Adipocyte (in vitro differentiated cells): ENCODE measurements at regions not wholly inside any gene's neighbourhood (a gene's known extent, or its start where the extent isn't known, plus 50 kb on each side); places are given as distances from the start of the nearest gene placed in this dataset.
A peak's percentile ranks its signal among the peaks of the same experiment; 100 is the strongest.

ENCODE experiments used
- DNase-seq: peaks from one replicate; pipeline ENCODE4 v3.0.0-alpha.2; 2015; ENCODE audit warnings: low read depth
- H3K27me3 ChIP-seq: replicated peaks from 2 replicates; pipeline ENCODE4 v1.7.0; 2013; ENCODE audit warnings: mild to moderate bottlenecking, low read length, moderate library complexity; ENCODE audit not compliant: control insufficient read depth, insufficient read depth
- H3K36me3 ChIP-seq: 2 replicates; pipeline ENCODE4 v1.7.0; 2013; ENCODE audit warnings: low read length, mild to moderate bottlenecking, moderate library complexity; ENCODE audit not compliant: control insufficient read depth, insufficient read depth, severe bottlenecking
- H3K4me1 ChIP-seq: 2 replicates; pipeline ENCODE4 v1.7.0; 2013; ENCODE audit warnings: mild to moderate bottlenecking, low read length, moderate library complexity; ENCODE audit not compliant: control insufficient read depth, insufficient read depth
- H3K4me3 ChIP-seq: 2 replicates; pipeline ENCODE4 v1.7.0; 2013; ENCODE audit warnings: mild to moderate bottlenecking, low read length, moderate library complexity
- H3K9ac ChIP-seq: 2 replicates; pipeline ENCODE4 v1.7.0; 2013; ENCODE audit warnings: mild to moderate bottlenecking, low read length, moderate library complexity
- H3K9me3 ChIP-seq: 2 replicates; pipeline ENCODE4 v1.7.0; 2013; ENCODE audit warnings: mild to moderate bottlenecking, low read length, moderate library complexity; ENCODE audit not compliant: control insufficient read depth

DNA sequence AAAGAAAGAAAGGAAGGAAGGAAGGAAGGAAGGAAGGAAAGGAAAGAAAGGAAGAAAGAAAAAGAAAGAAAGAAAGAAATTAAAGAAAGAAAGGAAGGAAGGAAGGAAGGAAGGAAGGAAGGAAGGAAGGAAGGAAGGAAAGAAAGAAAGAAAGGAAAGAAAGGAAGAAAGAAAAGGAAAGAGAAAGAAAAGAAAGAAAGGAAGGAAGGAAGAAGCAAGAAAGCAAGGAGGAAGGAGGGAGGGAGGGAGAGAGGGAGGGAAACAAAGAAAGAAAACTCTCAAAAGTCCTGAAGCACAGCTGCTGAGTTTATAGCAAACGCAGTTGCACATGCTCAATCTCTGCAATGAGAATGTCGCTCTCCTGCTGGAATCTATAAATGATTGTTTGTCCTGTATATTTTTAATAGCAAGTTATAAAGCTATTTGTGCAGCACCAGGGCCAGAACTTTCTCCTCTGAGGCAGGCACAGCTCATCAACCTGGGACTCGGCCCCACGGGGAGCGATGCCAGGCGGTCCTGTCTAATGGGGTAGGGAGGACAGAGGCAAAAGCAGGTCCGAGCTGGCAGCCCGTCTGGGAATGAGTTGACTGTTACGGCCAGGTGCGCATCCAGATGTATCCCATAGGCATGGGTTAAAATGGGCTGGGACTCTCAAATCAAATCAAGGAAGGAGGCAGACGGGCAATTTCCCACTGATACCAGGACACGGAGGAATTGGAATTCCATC lies 118.0 kb upstream of the PFKP start:
- no peaks in the 10 kb centered on the region for H3K36me3 ChIP-seq
- no peak overlapping the region for H3K4me3 ChIP-seq

DNA sequence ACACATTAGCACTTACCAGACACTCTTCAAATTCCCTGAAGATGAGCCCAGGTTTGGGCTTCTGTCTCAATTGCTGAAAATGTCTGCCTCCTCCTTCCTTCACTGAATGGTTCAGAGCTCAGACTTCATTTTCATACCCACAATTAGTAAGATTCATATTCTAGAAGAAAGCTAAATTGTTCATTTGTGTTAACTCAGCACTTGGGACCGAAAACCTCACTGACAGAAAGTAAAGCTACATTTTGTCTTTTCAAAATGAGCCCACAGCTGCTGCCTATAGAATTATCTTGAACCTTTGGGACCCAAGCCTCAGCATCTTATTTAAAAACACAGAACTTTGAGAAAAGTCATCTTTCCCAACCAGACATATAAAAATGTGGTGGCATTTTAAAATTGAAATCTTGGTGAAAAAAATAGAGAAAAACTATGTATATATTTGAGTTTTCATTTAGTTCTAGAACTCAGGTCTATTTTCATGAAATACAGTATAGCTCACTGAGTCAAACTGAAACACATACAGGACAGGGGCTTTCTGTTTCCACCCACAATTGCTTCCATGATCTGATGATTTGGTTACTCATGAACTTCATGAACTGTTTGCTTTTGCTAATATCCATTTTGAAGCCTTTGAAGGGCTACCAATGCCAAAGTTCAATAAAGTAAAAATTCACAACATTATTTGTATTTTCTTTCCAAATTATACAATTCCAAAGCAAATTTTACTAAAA lies 119.1 kb upstream of the PFKP start:
- no peak overlapping the region for H3K9ac ChIP-seq
- peaks cover 41% of the 10 kb centered on the region for H3K27me3 ChIP-seq
- no peaks in the 10 kb centered on the region for H3K4me1 ChIP-seq
- DNase-seq: no peak
- no peak overlapping the region for H3K4me3 ChIP-seq
- no peaks in the 10 kb centered on the region for H3K9me3 ChIP-seq
- H3K36me3 ChIP-seq: no peaks in the 10 kb centered on the region

More for the DNA sequence above, 118.0 kb upstream of the PFKP start:
- H3K4me1 ChIP-seq: no peaks in the 10 kb centered on the region
- H3K9me3 ChIP-seq: no peaks in the 10 kb centered on the region
- DNase-seq: no peak
- no peak overlapping the region for H3K9ac ChIP-seq
- H3K27me3 ChIP-seq: peaks cover 31% of the 10 kb centered on the region

DNA sequence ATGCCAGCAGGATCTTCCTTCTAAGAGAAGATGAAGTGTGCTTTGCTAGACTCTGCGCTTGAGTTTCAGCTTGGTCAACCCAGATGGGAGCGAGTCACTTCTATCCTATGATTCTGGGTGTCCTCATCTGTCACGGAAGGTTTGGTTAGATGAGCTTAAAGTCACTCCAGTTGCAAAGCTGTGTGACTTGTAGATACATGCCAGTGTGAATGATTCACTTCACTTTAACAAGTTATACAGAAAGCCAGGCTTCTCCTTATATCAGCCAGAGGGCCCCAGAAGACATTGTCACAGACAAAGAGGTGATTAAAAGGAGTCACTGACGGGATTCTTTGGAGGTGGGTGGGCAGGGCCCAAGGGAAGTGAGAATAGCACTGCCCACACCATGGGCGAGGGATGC lies 122.6 kb upstream of the PFKP start:
- no peak for DNase-seq
- H3K4me1 ChIP-seq: no peaks in the 10 kb centered on the region

DNA sequence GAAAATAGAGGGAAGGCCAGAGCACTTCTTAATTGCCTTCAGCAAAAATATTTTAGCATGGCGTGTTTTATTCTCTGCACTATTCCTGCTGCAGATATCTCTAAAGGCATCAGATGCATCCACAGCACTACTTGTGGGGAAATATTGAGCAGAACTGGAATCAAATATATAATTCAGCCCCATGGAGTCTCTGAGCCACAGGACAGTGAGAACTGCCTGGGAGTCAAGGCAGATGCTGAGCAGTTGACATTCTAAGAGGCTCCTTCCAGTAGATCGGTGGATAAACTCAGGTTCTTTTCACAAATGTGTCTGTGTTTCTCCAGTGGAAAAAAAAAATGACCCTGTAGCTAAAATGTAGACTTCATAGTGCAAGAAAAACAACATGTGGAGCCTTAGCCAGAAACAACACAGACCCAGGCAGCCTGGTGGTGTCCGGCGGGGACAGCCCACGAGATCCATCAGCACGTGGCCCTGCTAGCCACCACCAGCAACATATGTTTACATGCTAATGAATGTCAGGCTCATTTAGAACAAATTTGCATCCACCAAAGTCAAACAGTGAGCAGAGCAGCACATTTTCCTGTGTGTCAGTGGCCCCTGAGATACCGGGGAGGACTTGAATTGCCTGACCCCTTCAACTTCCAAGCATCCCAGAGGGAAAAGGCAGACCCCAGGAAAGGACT lies 123.3 kb upstream of the PFKP start:
- Histone ChIP-seq H3K36me3 (no peaks in the 10 kb centered on the region), H3K9ac (no peak overlapping the region), H3K4me1 (no peaks in the 10 kb centered on the region), H3K9me3 (no peaks in the 10 kb centered on the region), H3K4me3 (no peak overlapping the region), H3K27me3 (peaks cover 54% of the 10 kb centered on the region)
- DNase-seq: no peak

More for the DNA sequence above, 122.6 kb upstream of the PFKP start:
- Histone ChIP-seq H3K27me3 (peaks cover 53% of the 10 kb centered on the region), H3K9me3 (no peaks in the 10 kb centered on the region), H3K4me3 (no peak overlapping the region), H3K9ac (no peak overlapping the region), H3K36me3 (no peaks in the 10 kb centered on the region)

DNA sequence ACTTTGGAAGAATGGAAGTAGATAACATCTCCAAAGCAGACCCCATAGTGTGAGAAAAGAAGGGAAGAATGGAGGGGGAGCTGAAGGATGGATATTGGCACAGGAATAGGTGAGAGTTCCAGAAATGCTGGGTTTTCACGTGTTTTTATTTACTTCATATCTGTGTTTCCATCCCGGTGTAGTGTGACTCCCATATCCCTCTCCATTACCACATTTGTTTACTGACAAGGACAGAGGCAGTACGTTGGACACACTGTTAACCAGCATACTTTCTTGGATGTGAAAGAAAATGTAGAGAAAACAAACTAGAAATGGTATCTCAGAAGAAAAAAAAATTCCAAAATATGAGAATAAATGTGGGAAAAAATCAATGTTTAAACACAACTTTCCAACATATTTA lies 124.4 kb upstream of the PFKP start:
- H3K9ac ChIP-seq: no peak overlapping the region
- H3K4me3 ChIP-seq: no peak overlapping the region
- no peaks in the 10 kb centered on the region for H3K36me3 ChIP-seq
- no peaks in the 10 kb centered on the region for H3K4me1 ChIP-seq
- DNase-seq: no peak
- H3K27me3 ChIP-seq: peaks cover 52% of the 10 kb centered on the region
- no peaks in the 10 kb centered on the region for H3K9me3 ChIP-seq

DNA sequence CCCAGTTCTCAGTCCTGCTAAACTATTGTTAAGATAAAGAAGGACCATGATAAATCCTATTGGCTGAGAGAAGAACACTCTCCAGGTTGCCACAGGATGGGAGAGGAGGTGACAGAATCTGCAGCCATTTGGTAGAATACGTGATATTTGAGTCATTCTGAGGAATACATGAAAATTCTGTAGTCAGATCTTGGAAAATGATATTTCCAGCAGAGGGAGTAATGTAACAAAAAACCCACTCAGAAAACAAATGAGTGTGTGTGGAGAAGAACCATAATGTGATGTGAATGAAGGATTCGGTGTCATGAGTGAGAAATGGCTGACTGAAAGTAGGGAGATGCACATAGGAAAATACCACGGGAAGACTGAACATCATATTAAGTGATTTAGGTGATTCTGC lies 128.5 kb upstream of the PFKP start:
- no peaks in the 10 kb centered on the region for H3K4me1 ChIP-seq
- no peaks in the 10 kb centered on the region for H3K36me3 ChIP-seq
- peaks cover 50% of the 10 kb centered on the region for H3K27me3 ChIP-seq
- DNase-seq: peak; percentile 57
- no peaks in the 10 kb centered on the region for H3K9me3 ChIP-seq
- H3K9ac ChIP-seq: no peak overlapping the region
- H3K4me3 ChIP-seq: no peak overlapping the region

DNA sequence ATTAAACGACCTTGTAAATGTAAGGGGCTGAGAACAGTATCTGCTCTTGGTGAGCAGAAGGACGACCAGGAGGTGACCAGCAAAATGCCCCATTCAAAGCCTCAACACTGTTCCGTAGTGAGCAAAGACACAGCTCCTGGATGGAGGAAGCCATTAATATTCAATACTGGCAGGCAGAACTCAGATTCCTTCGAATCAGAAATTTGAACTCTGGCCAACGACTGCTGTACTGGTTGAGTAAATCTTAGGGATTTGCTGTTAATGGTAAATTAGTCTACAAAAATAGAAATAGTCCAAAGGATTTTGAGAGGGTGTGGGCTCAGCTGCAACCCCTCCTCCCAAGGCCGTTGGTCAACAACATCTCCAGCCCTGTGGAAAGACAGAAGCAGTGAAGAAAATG lies 130.5 kb upstream of the PFKP start:
- Histone ChIP-seq H3K27me3 (peaks cover 48% of the 10 kb centered on the region), H3K9ac (no peak overlapping the region), H3K4me1 (no peaks in the 10 kb centered on the region), H3K36me3 (no peaks in the 10 kb centered on the region), H3K9me3 (no peaks in the 10 kb centered on the region), H3K4me3 (no peak overlapping the region)
- peak; percentile 15 for DNase-seq

DNA sequence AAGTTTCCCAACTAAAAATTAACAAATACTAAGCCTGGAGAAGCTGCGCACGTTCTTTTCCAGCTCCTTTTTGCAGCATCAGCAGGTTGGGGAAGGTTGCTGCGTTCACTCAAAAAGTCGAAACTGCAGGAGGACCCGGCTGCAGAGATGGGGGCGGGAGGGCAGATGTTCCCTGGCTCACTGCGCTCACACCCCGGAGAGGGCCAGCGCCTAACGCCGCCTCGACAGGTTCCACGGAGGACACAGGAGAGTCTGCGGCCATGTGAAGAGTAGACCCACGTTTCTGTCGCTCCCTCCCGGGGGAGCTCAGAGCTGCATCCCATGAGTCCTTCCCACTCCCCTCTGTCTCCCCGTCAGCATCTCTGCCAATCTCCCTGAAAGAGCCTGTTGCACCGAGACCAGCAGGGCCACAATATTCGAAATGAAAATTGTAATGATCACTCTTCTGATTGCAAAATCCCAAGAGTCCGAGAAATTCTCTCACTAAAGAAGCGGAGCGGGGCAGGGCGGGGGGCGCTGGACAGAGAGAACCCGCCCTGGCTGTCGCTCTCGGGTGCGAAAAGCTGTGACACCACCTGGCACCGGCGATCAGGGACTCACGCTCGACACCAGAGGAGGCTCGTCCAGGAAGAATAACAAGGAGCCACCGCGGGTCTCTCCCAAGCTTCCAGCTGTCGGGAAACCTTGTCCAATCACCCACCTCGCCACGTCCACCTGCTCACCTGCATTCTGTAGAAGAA lies 131.5 kb upstream of the PFKP start:
- no peak overlapping the region for H3K4me3 ChIP-seq
- no peaks in the 10 kb centered on the region for H3K9me3 ChIP-seq
- DNase-seq: no peak
- H3K27me3 ChIP-seq: peaks cover 54% of the 10 kb centered on the region
- H3K36me3 ChIP-seq: no peaks in the 10 kb centered on the region
- no peak overlapping the region for H3K9ac ChIP-seq
- H3K4me1 ChIP-seq: no peaks in the 10 kb centered on the region

DNA sequence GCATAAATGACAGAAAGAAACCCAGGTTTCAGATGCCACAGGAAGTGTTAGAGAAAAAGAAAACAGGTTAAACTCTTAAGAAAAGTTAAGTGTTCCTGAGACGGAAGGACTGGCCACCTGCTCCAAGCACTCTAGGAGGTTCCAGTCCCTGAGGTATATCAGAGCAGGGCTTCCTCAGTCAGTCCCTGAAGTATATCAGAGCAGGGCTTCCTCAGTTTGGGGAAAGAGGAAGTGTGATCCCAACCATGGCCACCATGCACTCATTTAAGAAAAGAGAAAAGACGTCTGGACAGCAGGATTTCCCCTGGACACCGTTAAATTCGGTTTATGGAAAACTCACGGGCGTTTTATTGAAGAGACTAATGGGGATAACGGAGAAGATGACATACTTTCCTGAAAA lies 133.4 kb upstream of the PFKP start:
- Histone ChIP-seq H3K4me1 (no peaks in the 10 kb centered on the region), H3K4me3 (no peak overlapping the region), H3K9me3 (no peaks in the 10 kb centered on the region), H3K9ac (no peak overlapping the region), H3K36me3 (no peaks in the 10 kb centered on the region), H3K27me3 (peaks cover 61% of the 10 kb centered on the region)
- DNase-seq: no peak

DNA sequence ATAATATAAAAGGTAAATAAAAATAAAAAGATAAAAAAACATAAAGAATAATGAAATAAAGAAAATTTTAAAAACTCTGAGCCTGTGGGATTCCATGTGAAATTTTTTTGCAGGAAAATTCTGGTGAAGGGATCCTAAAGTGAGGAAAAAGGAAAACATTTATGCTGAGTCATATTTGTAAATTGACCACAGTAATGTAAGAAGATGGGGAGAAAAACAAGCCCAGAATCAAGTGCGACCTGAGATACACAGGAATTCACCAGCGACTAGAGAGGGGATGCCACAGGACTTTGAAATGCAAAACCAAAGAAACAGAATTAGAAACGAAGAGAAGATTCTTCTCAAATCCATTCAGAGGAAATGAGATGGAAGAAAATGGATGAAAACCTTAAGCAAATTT lies 133.8 kb upstream of the PFKP start:
- H3K9me3 ChIP-seq: no peaks in the 10 kb centered on the region
- peaks cover 65% of the 10 kb centered on the region for H3K27me3 ChIP-seq
- H3K4me3 ChIP-seq: no peak overlapping the region
- H3K4me1 ChIP-seq: no peaks in the 10 kb centered on the region
- no peak overlapping the region for H3K9ac ChIP-seq
- H3K36me3 ChIP-seq: no peaks in the 10 kb centered on the region
- peak; percentile 16 for DNase-seq

DNA sequence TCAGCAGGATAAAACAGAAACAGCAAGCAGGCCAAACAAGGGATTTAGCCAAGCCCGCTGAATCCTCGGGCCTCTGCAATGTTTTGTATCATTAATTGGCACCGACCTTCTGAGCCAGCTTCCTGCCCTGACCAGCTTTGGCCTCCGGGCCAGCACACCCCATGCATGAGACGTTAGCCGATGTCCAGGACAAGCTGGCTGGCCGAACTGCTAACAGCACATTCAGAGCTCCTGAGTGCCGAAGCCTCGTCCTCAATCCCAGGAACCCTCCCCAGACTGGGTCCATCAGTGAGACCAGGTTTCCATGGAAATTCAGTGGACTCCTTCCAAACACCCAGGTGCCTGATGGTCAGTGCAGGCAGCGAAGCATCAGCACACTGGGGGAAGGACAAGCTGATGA lies 134.3 kb upstream of the PFKP start:
- Histone ChIP-seq H3K4me3 (no peak overlapping the region), H3K27me3 (peaks cover 67% of the 10 kb centered on the region), H3K4me1 (no peaks in the 10 kb centered on the region)

More for the DNA sequence above, 134.3 kb upstream of the PFKP start:
- no peak overlapping the region for H3K9ac ChIP-seq
- no peaks in the 10 kb centered on the region for H3K9me3 ChIP-seq
- DNase-seq: no peak
- H3K36me3 ChIP-seq: no peaks in the 10 kb centered on the region
